ENCODE measurements at regions not wholly inside any gene's neighbourhood (a gene's known extent, or its start where the extent isn't known, plus 50 kb on each side); places are given as distances from the start of the nearest gene placed in this dataset.

- TF ChIP-seq CTCF (IDR thresholded peaks at IDR 0.05 in 2 of 3, conservative IDR thresholded peaks at IDR 0.05 in 1 of 3; ENCODE audit: control insufficient read depth in 2 of 3, extremely low read depth in 1 of 3, insufficient read depth in 1 of 3, low read depth in 3 of 3, low read length in 3 of 3) (no peak), TAF1 (IDR thresholded peaks at IDR 0.05; ENCODE audit: borderline replicate concordance, low read depth, low read length) (no peak), MXI1 (IDR thresholded peaks at IDR 0.05; ENCODE audit: low read depth, low read length) (no peak), FOXM1 (IDR thresholded peaks at IDR 0.05; ENCODE audit: low read depth, low read length) (no peak), CHD1 (IDR thresholded peaks at IDR 0.05; ENCODE audit: low read depth, low read length) (no peak), NR2C1 (IDR thresholded peaks at IDR 0.05) (no peak), SRF (IDR thresholded peaks at IDR 0.05; ENCODE audit: low read depth in 2 of 2, low read length in 2 of 2) (no peak), SIN3A (IDR thresholded peaks at IDR 0.05; ENCODE audit: low read depth, low read length) (no peak), IRF3 (IDR thresholded peaks at IDR 0.05) (no peak)
Observed at GRCh38 chr10:117638664-117639200, 96.2 kb downstream of the EMX2 start.

All from GM12878 (cell line).